DMS79 treated with DMSO at 0.1 percent for 48 hours (cell line): ENCODE measurements at regions not wholly inside any gene's neighbourhood (a gene's known extent, or its start where the extent isn't known, plus 50 kb on each side); places are given as distances from the start of the nearest gene placed in this dataset.

Experiments
- DNase-seq: peaks from one replicate; lab custom pipeline; 2025; lab: John Stamatoyannopoulos, UW

- no peak for DNase-seq
Measured at GRCh38 chr9:81390792-81391456, 298.4 kb downstream of the TLE1 start.

GRCh38 chr9:81389569-81389993, 299.8 kb downstream of the TLE1 start:
- DNase-seq, result no peak

- no peak for DNase-seq
Measured at GRCh38 chr9:81388831-81389230, 300.5 kb downstream of the TLE1 start.

GRCh38 chr9:81387360-81388106, 301.8 kb downstream of the TLE1 start:
- no peak for DNase-seq

GRCh38 chr9:81384911-81385310, 304.4 kb downstream of the TLE1 start:
- no peak for DNase-seq

GRCh38 chr9:81382281-81382680, 307.1 kb downstream of the TLE1 start:
- no peak for DNase-seq

GRCh38 chr9:81381694-81382093, 307.7 kb downstream of the TLE1 start:
- no peak for DNase-seq

- DNase-seq, result no peak
Measured at GRCh38 chr9:81380504-81381359, 308.6 kb downstream of the TLE1 start.

GRCh38 chr9:81379655-81380054, 309.7 kb downstream of the TLE1 start:
- no peak for DNase-seq

- DNase-seq, result no peak
Measured at GRCh38 chr9:81377921-81378320, 311.4 kb downstream of the TLE1 start.

GRCh38 chr9:81377320-81377719, 312.0 kb downstream of the TLE1 start:
- no peak for DNase-seq

GRCh38 chr9:81375187-81376100, 313.9 kb downstream of the TLE1 start:
- DNase-seq, result no peak

GRCh38 chr9:81374459-81375186, 314.7 kb downstream of the TLE1 start:
- no peak for DNase-seq

GRCh38 chr9:81373294-81373693, 316.1 kb downstream of the TLE1 start:
- DNase-seq, result no peak

- no peak for DNase-seq
Measured at GRCh38 chr9:81372628-81373191, 316.6 kb downstream of the TLE1 start.

- no peak for DNase-seq
Measured at GRCh38 chr9:81371824-81372223, 317.5 kb downstream of the TLE1 start.

GRCh38 chr9:81370650-81371049, 318.7 kb downstream of the TLE1 start:
- DNase-seq, result no peak

- DNase-seq, result no peak
Measured at GRCh38 chr9:81370096-81370495, 319.3 kb downstream of the TLE1 start.

- DNase-seq, result no peak
Measured at GRCh38 chr9:81369121-81369520, 320.2 kb downstream of the TLE1 start.

- DNase-seq, result no peak
Measured at GRCh38 chr9:81363916-81364480, 325.3 kb downstream of the TLE1 start.
